Liver (tissue), 8 donors: ENCODE measurements at regions not wholly inside any gene's neighbourhood (a gene's known extent, or its start where the extent isn't known, plus 50 kb on each side); places are given as distances from the start of the nearest gene placed in this dataset.
A peak's percentile ranks its signal among the peaks of the same experiment; 100 is the strongest.

ENCODE experiments used
- DNase-seq: peaks from one replicate; pipeline ENCODE4 v3.0.0-alpha.2; 2017; ENCODE audit warnings: low spot score
- H3K27ac ChIP-seq, 2 donors: one replicate each; pipeline ENCODE4 v1.7.0; 2013; ENCODE audit warnings: inconsistent platforms in 2 of 2, low read length in 2 of 2, control low read depth in 1 of 2, low read depth in 1 of 2, mild to moderate bottlenecking in 1 of 2
- H3K27me3 ChIP-seq, 4 donors: one replicate each; pipeline versions ENCODE4 v1.6.1 to v1.7.0; 2013; ENCODE audit warnings: low read length in 3 of 4, inconsistent platforms in 1 of 4, mild to moderate bottlenecking in 1 of 4, moderate library complexity in 1 of 4; ENCODE audit not compliant: control insufficient read depth in 4 of 4, insufficient read depth in 4 of 4
- H3K36me3 ChIP-seq, 4 donors: one replicate each; pipeline versions ENCODE4 v1.6.1 to v1.7.0; 2013; ENCODE audit warnings: low read length in 3 of 4, mild to moderate bottlenecking in 3 of 4, low read depth in 1 of 4, moderate library complexity in 1 of 4; ENCODE audit not compliant: control insufficient read depth in 4 of 4, insufficient read depth in 3 of 4
- H3K4me1 ChIP-seq, 4 donors: one replicate each; pipeline versions ENCODE4 v1.6.1 to v1.7.0; 2013; ENCODE audit warnings: low read length in 3 of 4, mild to moderate bottlenecking in 3 of 4, moderate library complexity in 1 of 4; ENCODE audit not compliant: control insufficient read depth in 4 of 4, insufficient read depth in 4 of 4
- H3K4me3 ChIP-seq, 3 donors: one replicate each; pipeline versions ENCODE4 v1.6.1 to v1.7.0; 2013; ENCODE audit warnings: low read length in 3 of 3, control low read depth in 1 of 3, low read depth in 1 of 3, mild to moderate bottlenecking in 1 of 3
- H3K9ac ChIP-seq, 2 donors: one replicate each; pipeline ENCODE4 v1.7.0; 2013; ENCODE audit warnings: low read length in 2 of 2, mild to moderate bottlenecking in 2 of 2, moderate library complexity in 2 of 2, control low read depth in 1 of 2, low read depth in 1 of 2
- H3K9me3 ChIP-seq, 4 donors: one replicate each; pipeline versions ENCODE4 v1.6.1 to v1.7.0; 2013; ENCODE audit warnings: low read length in 3 of 4; ENCODE audit not compliant: control insufficient read depth in 4 of 4
- EGR1 ChIP-seq, 2 donors: IDR thresholded peaks; 2 replicates each; pipeline ENCODE4 v1.6.1; 2016 to 2018; ENCODE audit warnings: antibody characterized with exemption in 2 of 2, low read depth in 2 of 2
- FOXA1 ChIP-seq: IDR thresholded peaks from 2 replicates; pipeline ENCODE4 v1.6.1; 2016; ENCODE audit warnings: antibody characterized with exemption
- GABPA ChIP-seq, 2 donors: IDR thresholded peaks in 1 of 2; conservative IDR thresholded peaks in 1 of 2; 2 replicates each; pipeline ENCODE4 v1.6.1; 2016; ENCODE audit warnings: antibody characterized with exemption in 2 of 2, mild to moderate bottlenecking in 1 of 2, moderate library complexity in 1 of 2
- HNF4G ChIP-seq: IDR thresholded peaks from 2 replicates; pipeline ENCODE4 v1.6.1; 2016; ENCODE audit warnings: antibody characterized with exemption
- RAD21 ChIP-seq, 2 donors: IDR thresholded peaks; 2 replicates each; pipeline ENCODE4 v1.6.1; 2016; ENCODE audit warnings: antibody characterized with exemption in 2 of 2, mild to moderate bottlenecking in 2 of 2
- SP1 ChIP-seq: IDR thresholded peaks from 2 replicates; pipeline ENCODE4 v1.6.1; 2018; ENCODE audit warnings: antibody characterized with exemption, mild to moderate bottlenecking
- YY1 ChIP-seq: IDR thresholded peaks from 2 replicates; pipeline ENCODE4 v1.6.1; 2016; ENCODE audit warnings: antibody characterized with exemption, mild to moderate bottlenecking
- WGBS: extraction: QIAGEN DNeasy Blood & Tissue Kit; methylation state at CpG from one replicate; pipeline ENCODE4 v1.1.7; 2013; 5-methylcytosine and 5-hydroxymethylcytosine counted together
- TF ChIP-seq, protein P1 (sequence below): fragments of 150-350 bp; IDR thresholded peaks from 2 replicates; pipeline ENCODE4 v1.5.1; 2017; ENCODE audit warnings: improper control_type of control experiment, low read depth, low read length; ENCODE audit not compliant: missing input control
- TF ChIP-seq, protein P2 (sequence below): IDR thresholded peaks from 2 replicates; pipeline ENCODE4 v1.6.1; 2016; ENCODE audit warnings: antibody characterized with exemption
- TF ChIP-seq, protein P3 (sequence below): IDR thresholded peaks from 2 replicates; pipeline ENCODE4 v1.6.1; 2016; ENCODE audit warnings: antibody characterized with exemption
- donor health status: healthy.
- donor health status: healthy.
- donor health status: healthy.
- donor health status: healthy.
- donor health status: healthy.

- no peak for DNase-seq
These were observed 274.7 kb upstream of the FZD8 start for GRCh38 chr10:35916791-35917190.

DNA sequence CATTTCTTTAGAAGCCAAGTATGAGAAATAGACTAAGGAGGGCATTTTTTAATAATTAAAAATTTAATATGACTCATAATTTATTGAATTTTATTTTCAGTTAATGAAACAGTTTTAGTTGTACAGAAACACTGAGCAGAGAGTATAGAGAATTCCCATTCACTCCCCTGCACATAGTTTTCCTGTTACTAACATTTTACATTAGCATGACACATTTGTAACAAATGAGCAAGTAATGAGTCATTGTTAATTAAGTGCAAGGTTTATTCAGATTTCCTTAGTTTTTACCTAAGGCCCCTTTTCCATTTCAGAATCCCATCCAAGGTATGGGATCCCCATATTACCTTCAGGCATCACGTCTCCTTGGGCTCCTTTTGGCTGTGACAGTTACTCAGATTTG, 271.5 kb upstream of the FZD8 start:
- TF ChIP-seq SP1 (no peak), FOXA1 (no peak), GABPA (IDR thresholded peaks at IDR 0.05 in 1 of 2, conservative IDR thresholded peaks at IDR 0.05 in 1 of 2) (no peak), EGR1 (IDR thresholded peaks at IDR 0.05; ENCODE audit: low read depth in 2 of 2) (no peak), HNF4G (no peak)
- TF ChIP-seq, protein P1, sequence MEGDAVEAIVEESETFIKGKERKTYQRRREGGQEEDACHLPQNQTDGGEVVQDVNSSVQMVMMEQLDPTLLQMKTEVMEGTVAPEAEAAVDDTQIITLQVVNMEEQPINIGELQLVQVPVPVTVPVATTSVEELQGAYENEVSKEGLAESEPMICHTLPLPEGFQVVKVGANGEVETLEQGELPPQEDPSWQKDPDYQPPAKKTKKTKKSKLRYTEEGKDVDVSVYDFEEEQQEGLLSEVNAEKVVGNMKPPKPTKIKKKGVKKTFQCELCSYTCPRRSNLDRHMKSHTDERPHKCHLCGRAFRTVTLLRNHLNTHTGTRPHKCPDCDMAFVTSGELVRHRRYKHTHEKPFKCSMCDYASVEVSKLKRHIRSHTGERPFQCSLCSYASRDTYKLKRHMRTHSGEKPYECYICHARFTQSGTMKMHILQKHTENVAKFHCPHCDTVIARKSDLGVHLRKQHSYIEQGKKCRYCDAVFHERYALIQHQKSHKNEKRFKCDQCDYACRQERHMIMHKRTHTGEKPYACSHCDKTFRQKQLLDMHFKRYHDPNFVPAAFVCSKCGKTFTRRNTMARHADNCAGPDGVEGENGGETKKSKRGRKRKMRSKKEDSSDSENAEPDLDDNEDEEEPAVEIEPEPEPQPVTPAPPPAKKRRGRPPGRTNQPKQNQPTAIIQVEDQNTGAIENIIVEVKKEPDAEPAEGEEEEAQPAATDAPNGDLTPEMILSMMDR: no peak
- TF ChIP-seq, protein P2, sequence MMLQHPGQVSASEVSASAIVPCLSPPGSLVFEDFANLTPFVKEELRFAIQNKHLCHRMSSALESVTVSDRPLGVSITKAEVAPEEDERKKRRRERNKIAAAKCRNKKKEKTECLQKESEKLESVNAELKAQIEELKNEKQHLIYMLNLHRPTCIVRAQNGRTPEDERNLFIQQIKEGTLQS: no peak
- Histone ChIP-seq H3K9ac (no peak overlapping the region), H3K9me3 (no peaks in the 10 kb centered on the region), H3K27me3 (peaks cover 0 to 8% (median 0%) of the 10 kb centered on the region in 4 donors), H3K36me3 (no peaks in the 10 kb centered on the region), H3K4me1 (no peaks in the 10 kb centered on the region), H3K4me3 (no peak overlapping the region), H3K27ac (no peak overlapping the region)
- WGBS: 88% methylated on average over 1 of the region's 1 CpG
- DNase-seq: no peak

More at GRCh38 chr10:35916791-35917190, 274.7 kb upstream of the FZD8 start:
- Histone ChIP-seq H3K27me3 (peaks cover 0 to 5% (median 0%) of the 10 kb centered on the region in 4 donors), H3K36me3 (no peaks in the 10 kb centered on the region), H3K4me3 (no peak overlapping the region), H3K4me1 (no peaks in the 10 kb centered on the region), H3K9ac (no peak overlapping the region), H3K9me3 (no peaks in the 10 kb centered on the region), H3K27ac (no peak overlapping the region)
- TF ChIP-seq, protein P3, sequence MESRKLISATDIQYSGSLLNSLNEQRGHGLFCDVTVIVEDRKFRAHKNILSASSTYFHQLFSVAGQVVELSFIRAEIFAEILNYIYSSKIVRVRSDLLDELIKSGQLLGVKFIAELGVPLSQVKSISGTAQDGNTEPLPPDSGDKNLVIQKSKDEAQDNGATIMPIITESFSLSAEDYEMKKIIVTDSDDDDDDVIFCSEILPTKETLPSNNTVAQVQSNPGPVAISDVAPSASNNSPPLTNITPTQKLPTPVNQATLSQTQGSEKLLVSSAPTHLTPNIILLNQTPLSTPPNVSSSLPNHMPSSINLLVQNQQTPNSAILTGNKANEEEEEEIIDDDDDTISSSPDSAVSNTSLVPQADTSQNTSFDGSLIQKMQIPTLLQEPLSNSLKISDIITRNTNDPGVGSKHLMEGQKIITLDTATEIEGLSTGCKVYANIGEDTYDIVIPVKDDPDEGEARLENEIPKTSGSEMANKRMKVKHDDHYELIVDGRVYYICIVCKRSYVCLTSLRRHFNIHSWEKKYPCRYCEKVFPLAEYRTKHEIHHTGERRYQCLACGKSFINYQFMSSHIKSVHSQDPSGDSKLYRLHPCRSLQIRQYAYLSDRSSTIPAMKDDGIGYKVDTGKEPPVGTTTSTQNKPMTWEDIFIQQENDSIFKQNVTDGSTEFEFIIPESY: no peak
- peak; percentile 53 to 82 for TF ChIP-seq RAD21 (IDR thresholded peaks at IDR 0.05)
- WGBS: 78% methylated on average over 4 of the region's 4 CpGs

- Histone ChIP-seq H3K27ac (no peak overlapping the region), H3K4me3 (no peak overlapping the region), H3K9ac (no peak overlapping the region), H3K4me1 (no peaks in the 10 kb centered on the region), H3K36me3 (no peaks in the 10 kb centered on the region), H3K9me3 (no peaks in the 10 kb centered on the region), H3K27me3 (peaks cover 0 to 8% (median 0%) of the 10 kb centered on the region in 4 donors)
- no peak for DNase-seq
- 28% methylated on average over 6 of the region's 6 CpGs for WGBS
- no peak for TF ChIP-seq YY1
These were observed 270.8 kb upstream of the FZD8 start for GRCh38 chr10:35912615-35913569.
